ENCODE measurements at regions not wholly inside any gene's neighbourhood (a gene's known extent, or its start where the extent isn't known, plus 50 kb on each side); places are given as distances from the start of the nearest gene placed in this dataset.
A peak's percentile ranks its signal among the peaks of the same experiment; 100 is the strongest.

GRCh38 chr5:124315741-124316415 is 430.6 kb downstream of the ZNF608 start:
- peak; percentile 64 to 71 for DNase-seq (ENCODE audit: low read depth in 2 of 2)

- no peak for DNase-seq (ENCODE audit: low read depth in 2 of 2)
Observed at GRCh38 chr5:124310453-124310852, 436.0 kb downstream of the ZNF608 start.

DNA sequence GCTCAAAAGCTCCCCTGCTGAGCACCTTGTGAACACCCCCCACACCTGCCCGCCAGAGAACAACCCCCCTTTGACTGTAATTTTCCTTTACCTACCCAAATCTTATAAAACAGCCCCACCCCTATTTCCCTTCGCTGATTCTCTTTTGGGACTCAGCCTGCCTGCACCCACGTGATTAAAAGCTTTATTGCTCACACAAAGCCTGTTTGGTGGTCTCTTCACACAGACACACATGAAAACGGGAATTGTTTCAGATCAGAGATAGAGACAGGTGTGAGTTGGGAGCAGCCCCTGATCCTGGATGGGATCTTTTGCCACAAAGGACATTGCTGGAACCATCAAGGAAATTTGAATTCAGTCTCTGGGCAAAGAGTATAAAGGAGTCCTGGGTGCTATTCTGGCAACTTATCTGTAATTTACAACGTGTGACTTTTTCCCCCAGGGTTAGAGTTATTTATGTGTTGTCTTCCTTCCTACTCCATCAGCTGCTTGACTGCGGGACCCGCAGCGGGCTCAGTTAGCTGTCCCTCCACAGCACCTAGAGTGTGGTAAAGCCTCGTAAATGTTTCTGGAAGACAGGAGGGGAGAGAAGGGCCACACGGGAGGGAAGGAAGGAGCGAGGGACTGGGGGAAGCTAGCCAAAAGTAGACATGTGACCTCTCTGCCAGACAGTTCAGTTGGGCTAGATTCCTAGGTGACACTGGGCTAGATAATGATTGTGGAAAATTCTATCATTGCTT is 437.0 kb downstream of the ZNF608 start:
- no peak for DNase-seq (ENCODE audit: low read depth in 2 of 2)

- no peak for DNase-seq (ENCODE audit: low read depth in 2 of 2)
Observed at GRCh38 chr5:124303366-124303765, 443.1 kb downstream of the ZNF608 start.

DNA sequence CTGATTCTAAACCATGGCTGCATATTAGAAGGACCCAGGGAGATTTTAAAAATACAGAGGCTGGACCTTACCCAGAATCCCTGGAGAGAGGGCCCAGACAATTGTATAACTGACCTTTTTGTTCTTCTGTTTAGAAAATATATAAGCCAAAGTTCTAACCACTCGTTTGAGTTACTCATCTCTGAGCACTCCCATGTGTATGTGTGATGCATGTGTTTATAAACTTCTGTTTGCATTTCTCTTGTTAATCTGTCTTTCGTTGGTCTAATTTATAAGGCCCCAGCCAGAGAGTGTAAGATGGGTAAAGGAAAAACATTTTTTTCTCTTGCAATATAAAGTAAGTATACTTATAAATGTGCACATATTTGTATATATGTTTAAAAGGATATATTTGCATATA is 443.9 kb downstream of the ZNF608 start:
- DNase-seq (ENCODE audit: low read depth in 2 of 2) = no peak

DNA sequence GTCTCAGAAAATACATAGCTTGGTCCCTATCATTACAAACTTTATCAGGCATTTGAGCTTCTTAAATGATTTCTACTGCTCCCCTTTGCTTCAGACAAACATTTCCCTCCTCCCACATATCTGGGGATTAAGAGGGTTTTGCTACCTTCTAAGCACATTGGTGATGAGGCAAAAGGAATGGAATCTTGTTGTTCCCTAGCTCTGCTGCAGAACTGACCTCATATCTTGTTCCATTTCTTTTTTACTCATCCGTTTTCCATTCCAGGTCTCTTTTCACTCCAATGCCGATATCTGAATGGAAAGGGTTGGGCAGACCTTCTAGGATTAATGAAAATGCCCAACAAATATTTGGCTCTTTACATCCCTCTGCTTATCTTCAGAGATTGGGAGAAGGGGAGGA is 444.6 kb downstream of the ZNF608 start:
- DNase-seq (ENCODE audit: low read depth in 2 of 2) = peak; percentile 22 to 26

DNA sequence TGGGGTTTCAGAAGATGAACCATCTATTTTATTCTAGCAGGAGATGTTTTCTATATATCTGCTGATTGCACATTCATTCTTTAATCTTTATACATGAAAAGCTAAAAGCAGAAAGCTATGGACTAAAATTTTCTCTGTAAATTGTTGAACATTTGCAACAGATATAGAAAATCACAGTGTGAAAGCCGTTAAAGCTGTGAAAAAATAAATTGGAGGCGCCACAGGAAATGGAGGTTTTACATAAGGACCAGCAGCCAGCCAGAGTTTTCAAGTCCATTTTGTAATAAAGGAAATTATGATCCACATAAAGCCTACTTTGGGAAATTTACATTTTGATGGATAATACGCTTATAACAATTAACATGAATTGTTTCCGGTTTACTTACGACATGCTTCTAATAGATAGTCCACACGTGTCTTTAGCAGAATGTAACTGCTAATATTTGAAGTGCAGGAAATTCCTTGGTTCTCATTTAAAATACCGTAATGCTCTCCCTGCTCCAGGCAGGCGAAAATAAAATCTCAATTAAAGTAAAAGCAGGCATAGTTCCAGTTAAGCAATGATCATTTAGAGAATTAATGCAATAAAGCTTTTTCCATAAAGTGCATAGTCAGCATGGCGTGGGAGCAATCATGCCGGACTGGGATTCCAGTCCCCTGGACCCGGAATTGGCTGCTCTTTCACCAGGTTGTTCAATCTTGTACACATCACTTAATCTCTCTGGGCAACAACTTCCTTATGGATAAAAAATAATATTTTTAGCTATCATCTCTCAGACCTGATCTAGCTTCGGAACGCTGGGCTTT is 445.4 kb downstream of the ZNF608 start:
- DNase-seq (ENCODE audit: low read depth in 2 of 2) = no peak

- DNase-seq (ENCODE audit: low read depth in 2 of 2) = no peak
Observed at GRCh38 chr5:124297826-124298225, 448.6 kb downstream of the ZNF608 start.

DNA sequence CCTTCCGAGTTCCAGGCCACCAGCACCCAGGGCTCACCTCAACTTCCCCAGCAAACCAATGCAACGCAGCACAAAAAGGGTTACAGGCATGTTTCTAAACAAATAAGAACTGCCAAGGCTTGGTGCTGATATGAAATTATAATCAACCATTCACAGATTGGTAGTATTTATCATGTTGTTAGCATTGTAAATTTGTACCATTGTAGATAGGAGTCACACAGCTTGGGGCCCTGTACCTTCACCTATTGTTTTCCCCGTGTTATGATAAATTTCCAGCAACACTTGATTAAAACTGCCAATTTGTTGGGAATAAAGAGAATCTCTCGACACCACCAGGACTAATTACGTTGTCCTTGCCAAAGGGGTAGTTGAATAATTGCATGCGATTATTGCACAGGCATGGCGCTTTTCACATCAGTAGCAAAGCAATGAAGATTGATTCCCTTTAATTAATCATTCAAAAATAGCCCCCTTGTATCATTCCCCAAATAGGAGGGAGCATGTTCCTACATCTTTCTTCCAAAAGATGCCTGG is 454.1 kb downstream of the ZNF608 start:
- DNase-seq (ENCODE audit: low read depth in 2 of 2) = no peak

DNA sequence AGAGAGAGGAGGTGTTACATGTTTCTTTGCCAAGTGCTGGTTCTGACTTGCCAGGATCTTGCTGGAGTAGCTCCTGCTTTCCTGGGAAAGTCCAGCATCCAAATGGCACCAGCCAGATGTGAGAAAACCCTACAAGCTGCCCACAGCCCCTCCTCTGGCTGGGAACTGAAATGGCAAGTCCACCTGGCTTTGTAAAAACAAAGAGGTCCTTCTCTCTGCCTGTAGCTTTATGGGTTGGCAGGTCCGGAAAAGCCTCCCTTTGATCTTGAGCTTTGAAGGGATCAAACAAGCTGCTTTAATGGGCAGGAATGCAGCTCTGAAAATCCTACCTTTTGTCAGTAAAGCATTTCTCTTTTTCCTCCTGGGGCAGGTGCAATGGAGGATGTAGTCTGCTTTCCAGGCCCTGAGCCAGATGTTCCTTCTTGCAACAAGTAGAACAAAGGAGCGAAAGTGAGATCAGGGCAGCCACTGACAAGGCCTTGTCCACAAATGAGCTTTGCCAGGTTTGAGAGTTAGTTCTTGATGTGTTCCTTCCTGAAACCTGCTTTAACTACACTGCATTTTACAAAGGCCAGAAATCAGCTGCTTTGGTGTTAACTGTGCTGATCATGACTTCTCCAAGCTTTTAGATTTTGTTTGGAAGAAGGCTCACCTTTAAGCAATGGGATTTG is 456.7 kb downstream of the ZNF608 start:
- DNase-seq (ENCODE audit: low read depth in 2 of 2) = no peak

DNA sequence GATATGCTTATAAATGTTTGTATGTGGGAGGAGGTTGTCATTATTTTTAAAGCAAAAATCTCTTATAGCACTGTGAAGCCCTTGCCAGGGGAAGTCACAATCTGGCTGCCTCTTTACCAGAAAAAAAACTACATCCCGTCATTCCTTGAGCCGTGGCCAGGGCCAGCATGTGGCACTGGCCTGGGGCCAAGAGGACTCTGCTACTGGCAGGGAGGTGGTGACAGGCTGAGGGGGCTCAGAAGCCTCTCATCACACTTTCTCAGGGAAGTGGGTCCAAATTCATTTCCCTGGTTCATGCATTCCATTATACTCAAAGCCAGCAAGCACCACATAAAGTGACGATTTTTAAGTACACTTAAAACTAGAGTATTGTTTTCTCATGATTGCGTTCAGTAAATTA is 457.3 kb downstream of the ZNF608 start:
- DNase-seq (ENCODE audit: low read depth in 2 of 2) = no peak

- no peak for DNase-seq (ENCODE audit: low read depth in 2 of 2)
Observed at GRCh38 chr5:124287813-124288212, 458.6 kb downstream of the ZNF608 start.

DNA sequence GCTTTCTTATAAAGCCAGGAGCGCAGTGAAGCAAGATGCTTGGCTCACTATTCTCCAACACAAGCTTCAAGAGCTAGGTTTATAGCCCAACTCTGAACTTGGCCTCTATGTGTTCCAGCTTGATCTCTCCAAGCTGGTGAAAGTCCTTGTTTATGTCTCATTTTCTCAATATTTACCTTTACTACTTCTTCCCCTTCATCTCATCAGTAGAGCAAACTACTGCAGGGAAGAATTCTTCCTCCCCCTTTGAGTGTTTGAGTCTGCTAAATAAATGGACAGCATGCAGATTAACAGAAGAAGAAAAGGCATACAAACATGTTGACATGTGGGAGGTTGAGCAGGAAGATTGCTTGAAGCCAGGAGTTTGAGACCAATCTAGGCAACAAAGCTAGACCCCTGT is 460.7 kb downstream of the ZNF608 start:
- no peak for DNase-seq (ENCODE audit: low read depth in 2 of 2)

DNA sequence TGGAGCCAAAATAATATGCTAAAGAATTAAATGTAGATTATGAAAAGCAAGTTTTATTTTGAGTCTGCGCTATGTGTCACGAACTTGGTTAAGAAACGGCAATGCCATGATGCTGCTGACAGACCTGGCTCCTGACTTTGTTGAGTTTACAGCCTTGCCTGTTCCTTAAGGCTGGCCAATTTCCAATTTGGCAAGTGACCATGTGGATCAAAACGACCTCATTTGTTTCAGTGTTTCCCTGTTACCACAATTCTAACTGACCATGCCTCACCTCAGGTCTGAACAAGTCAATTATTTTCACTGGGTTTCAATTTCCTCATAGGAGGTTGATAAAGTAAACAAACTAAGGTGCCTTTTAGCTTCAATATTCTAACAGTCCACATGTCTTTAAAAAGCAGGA is 461.4 kb downstream of the ZNF608 start:
- DNase-seq (ENCODE audit: low read depth in 2 of 2) = no peak

DNA sequence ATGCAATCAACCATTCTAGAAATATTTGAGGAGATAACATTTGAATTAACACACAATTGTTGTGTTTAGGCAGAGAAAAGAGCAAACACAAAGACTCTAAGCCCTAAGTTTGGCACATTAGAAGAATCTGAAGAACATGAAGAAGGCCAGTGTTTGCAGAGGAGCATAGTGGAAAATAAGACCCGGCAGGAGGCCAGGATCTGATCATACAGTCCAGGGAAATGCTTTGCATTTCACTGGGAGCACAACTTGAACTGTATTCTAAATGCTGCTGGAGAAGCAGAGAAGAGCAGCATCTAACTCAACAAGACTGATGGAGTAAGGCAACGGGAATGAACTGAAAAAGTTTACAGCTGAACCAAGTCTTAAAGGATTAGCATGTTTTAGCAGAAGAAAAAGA is 463.4 kb downstream of the ZNF608 start:
- DNase-seq (ENCODE audit: low read depth in 2 of 2) = no peak

GRCh38 chr5:124280079-124280478 is 466.4 kb downstream of the ZNF608 start:
- DNase-seq (ENCODE audit: low read depth in 2 of 2) = no peak

- DNase-seq (ENCODE audit: low read depth in 2 of 2) = no peak
Observed at GRCh38 chr5:124279146-124279876, 467.1 kb downstream of the ZNF608 start.

GRCh38 chr5:124278636-124279035 is 467.8 kb downstream of the ZNF608 start:
- DNase-seq (ENCODE audit: low read depth in 2 of 2) = no peak

DNA sequence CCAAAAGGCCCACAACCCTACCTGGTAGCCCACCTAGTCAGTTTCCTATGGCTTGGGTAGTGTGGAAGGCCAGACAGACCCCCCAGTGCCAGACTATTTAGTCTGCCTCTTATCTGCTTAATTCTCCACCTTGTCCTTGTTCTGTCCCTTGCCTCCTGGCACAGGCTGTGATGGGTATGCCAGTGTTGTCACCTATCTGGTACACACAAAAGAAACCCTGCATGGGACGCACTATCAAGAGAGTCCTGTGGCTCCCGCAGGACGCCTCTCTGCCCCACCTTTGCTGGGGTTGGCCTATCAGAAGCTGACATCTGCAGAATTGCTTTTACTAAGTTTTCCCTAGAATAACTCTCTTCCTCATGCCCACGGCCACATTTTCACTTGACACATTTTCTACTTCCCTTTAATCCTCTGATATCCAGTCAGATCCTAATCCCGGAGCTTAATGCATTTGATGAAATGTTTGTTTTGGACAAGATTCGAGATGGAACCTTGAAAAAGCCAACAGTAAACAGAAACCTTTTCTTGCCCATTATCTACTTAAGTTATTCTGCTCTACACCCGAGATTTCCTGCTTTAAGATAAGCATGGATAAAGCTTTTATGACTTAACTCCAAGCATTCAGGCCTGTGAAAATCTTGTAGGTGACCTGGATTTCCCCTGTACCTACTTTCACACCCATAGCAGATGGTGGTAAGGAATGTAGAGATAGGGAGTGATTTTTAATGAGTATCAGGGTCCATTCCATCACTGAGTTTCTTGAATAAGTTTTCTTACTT is 468.5 kb downstream of the ZNF608 start:
- no peak for DNase-seq (ENCODE audit: low read depth in 2 of 2)

GRCh38 chr5:124276166-124276565 is 470.3 kb downstream of the ZNF608 start:
- DNase-seq (ENCODE audit: low read depth in 2 of 2) = no peak

All from fibroblast of skin of left quadriceps (primary cell).